Body of pancreas (tissue), 4 donors: ENCODE measurements at regions not wholly inside any gene's neighbourhood (a gene's known extent, or its start where the extent isn't known, plus 50 kb on each side); places are given as distances from the start of the nearest gene placed in this dataset.

Experiments used
- ATAC-seq: fragments of 150-250 bp; one replicate; pipeline ENCODE4 v1.9.1; 2016
- DNase-seq, 4 donors: peaks; one replicate each; pipeline ENCODE4 v3.0.0-alpha.2; 2019
- H3K27ac ChIP-seq, 4 donors: fragments of 200-600 bp; sonication (generic); 1 replicate in 3 of 4; 2 replicates in 1 of 4; pipeline versions ENCODE4 v1.5.1 to v1.6.1; 2016 to 2019; ENCODE audit warnings: mild to moderate bottlenecking in 1 of 4, mixed read lengths in 1 of 4, moderate library complexity in 1 of 4
- H3K27me3 ChIP-seq, 2 donors: fragments of 200-600 bp; sonication (generic); one replicate each; pipeline ENCODE4 v1.6.0; 2016; ENCODE audit warnings: mild to moderate bottlenecking in 1 of 2
- H3K36me3 ChIP-seq, 2 donors: fragments of 200-600 bp; sonication (generic); replicated peaks in 1 of 2; 2 replicates each; pipeline ENCODE4 v1.5.1; 2016; ENCODE audit warnings: low read depth in 2 of 2; ENCODE audit not compliant: insufficient read depth in 1 of 2
- H3K4me1 ChIP-seq: fragments of 200-600 bp; sonication (generic); one replicate; pipeline ENCODE4 v1.6.0; 2016
- H3K4me3 ChIP-seq, 2 donors: fragments of 200-600 bp; sonication (generic); 1 replicate in 1 of 2; 2 replicates in 1 of 2; pipeline ENCODE4 v1.5.1; 2016 to 2019
- H3K9me3 ChIP-seq, 3 donors: fragments of 200-600 bp; sonication (generic); 1 replicate in 2 of 3; 2 replicates in 1 of 3; pipeline ENCODE4 v1.5.1; 2016
- CTCF ChIP-seq, 7 experiments: fragments of 450-650 bp in 4 of 7; fragments of 200-600 bp in 3 of 7; sonication (generic) in 3 of 7; IDR thresholded peaks; one replicate each; pipeline ENCODE4 v1.5.1; 2016 to 2019; ENCODE audit warnings: antibody characterized with exemption in 7 of 7
- POLR2A ChIP-seq, 3 donors: fragments of 450-650 bp; IDR thresholded peaks; one replicate each; pipeline ENCODE4 v1.6.1; 2016; ENCODE audit warnings: antibody characterized with exemption in 3 of 3, mild to moderate bottlenecking in 2 of 3
- WGBS, 2 donors: methylation state at CpG; one replicate each; pipeline ENCODE4 v1.1.5; 2017; 5-methylcytosine and 5-hydroxymethylcytosine counted together
- intact Hi-C: fragments of 100-400 bp; cut with DNase I; formaldehyde crosslinking; loops from one replicate; pipeline ENCODE4 v1.15.1; 2023

DNA sequence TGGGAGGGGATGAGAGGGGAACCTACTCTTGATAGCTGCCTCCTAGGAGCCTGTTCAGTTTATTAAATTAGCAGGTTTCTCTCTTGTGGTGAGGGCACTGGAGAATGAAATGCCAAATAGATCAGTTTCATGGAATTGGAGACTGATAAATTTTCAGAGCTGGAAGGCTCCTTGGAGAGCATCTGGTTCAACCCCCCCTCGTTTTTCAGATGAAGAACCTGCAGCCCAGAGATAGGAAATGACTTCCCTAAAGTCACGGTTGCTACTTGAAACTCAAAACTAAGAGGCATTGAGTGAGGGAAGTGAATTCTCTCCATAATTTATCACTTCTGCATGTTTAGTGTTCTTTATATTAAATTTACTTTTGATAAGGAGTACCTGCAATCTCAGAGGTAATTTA is 366.0 kb upstream of the CCL2 start:
- Histone ChIP-seq H3K27ac (no peak overlapping the region), H3K4me3 (no peak overlapping the region), H3K36me3 (no peaks in the 10 kb centered on the region), H3K9me3 (no peaks in the 10 kb centered on the region), H3K4me1 (no peaks in the 10 kb centered on the region), H3K27me3 (no peaks in the 10 kb centered on the region)
- DNase-seq, result no peak
- intact Hi-C loops, result no loop called here
- no peak for ATAC-seq
- TF ChIP-seq POLR2A (IDR thresholded peaks at IDR 0.05) (no peak), CTCF (IDR thresholded peaks at IDR 0.05) (no peak)
- WGBS, 2 donors, result 26 to 40% methylated on average over 2 of the region's 2 CpGs

DNA sequence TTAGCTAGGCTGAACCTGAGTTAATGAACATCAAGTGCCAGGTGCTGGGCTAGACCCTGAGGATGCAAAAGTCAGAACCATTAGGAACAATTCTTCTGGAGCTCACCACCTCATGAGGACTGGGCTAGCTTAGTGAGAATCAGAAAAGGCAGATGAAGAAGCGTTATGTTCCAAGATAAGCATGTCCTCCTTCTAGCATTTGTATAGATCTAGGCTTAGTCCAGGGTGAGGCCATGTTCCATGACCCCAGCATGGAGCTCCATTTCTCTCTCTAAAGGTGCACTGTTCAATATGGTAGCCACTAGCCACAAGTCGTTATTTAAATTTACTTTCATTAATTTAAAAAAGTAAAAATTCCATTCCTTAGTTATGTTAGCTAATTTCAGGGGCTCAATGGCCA is 365.3 kb upstream of the CCL2 start:
- no peak for ATAC-seq
- intact Hi-C loops, result no loop called here
- WGBS, 2 donors, result 76 to 77% methylated on average over 2 of the region's 2 CpGs

DNA sequence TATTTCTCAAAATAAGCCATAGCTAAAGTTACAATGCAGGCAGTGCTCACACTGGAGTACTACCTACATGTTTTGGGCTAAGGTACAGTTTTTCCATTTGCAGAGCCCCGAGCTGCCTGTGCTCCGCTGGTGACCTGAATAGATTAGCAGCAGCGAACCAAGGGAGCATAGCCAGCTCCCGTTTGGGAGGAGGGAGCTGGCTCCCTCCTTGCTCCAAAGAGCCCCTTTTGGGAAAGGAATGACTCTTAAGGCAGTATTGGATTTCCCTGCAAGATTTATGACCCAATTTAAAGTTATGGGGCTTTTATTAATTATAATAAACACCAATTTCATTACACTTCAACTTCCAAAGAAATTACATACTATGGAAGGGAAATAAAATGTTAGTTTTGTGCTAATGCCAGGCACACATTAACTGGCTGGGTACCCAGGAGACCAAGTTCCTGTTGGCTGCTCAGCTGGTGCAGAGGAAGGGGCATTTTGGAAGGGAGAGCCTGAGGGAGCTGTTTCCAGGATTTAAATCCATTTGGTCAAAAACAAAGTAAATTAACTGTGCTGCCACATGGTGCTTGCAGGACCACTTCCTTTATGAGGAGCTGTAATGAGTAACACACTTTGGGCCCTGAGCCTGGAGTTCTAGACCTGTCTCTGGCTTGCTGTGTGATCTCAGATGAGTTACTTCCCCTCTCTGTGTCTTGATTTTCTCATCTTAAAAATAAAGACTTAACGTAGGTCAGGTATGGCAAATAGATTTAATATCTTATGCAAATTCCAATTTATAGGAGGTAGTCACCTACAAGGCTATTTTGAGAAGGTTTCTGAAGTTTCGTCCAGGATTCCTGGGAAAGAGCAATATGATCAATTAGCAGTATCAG is 362.1 kb upstream of the CCL2 start:
- TF ChIP-seq CTCF (IDR thresholded peaks at IDR 0.05) (no peak), POLR2A (IDR thresholded peaks at IDR 0.05) (no peak)
- intact Hi-C loops, result no loop called here
- DNase-seq, result no peak
- no peaks in the 10 kb centered on the region for H3K9me3 ChIP-seq
- no peak overlapping the region for H3K27ac ChIP-seq
- H3K27me3 ChIP-seq, result no peaks in the 10 kb centered on the region
- WGBS, 2 donors, result 28 to 38% methylated on average over 6 of the region's 6 CpGs
- no peaks in the 10 kb centered on the region for H3K4me1 ChIP-seq
- no peaks in the 10 kb centered on the region for H3K36me3 ChIP-seq
- no peak overlapping the region for H3K4me3 ChIP-seq
- no peak for ATAC-seq

More for the DNA sequence above, 365.3 kb upstream of the CCL2 start:
- H3K4me3 ChIP-seq, result no peak overlapping the region
- no peak for DNase-seq
- H3K36me3 ChIP-seq, result no peaks in the 10 kb centered on the region
- TF ChIP-seq POLR2A (IDR thresholded peaks at IDR 0.05) (no peak), CTCF (IDR thresholded peaks at IDR 0.05) (no peak)
- H3K27me3 ChIP-seq, result no peaks in the 10 kb centered on the region
- H3K9me3 ChIP-seq, result no peaks in the 10 kb centered on the region
- no peaks in the 10 kb centered on the region for H3K4me1 ChIP-seq
- no peak overlapping the region for H3K27ac ChIP-seq

- H3K36me3 ChIP-seq, result no peaks in the 10 kb centered on the region
- H3K9me3 ChIP-seq, result no peaks in the 10 kb centered on the region
- H3K4me1 ChIP-seq, result no peaks in the 10 kb centered on the region
- no peaks in the 10 kb centered on the region for H3K27me3 ChIP-seq
- DNase-seq (no peak), ATAC-seq (no peak)
- no peak overlapping the region for H3K27ac ChIP-seq
- H3K4me3 ChIP-seq, result no peak overlapping the region
- no peak for TF ChIP-seq POLR2A (IDR thresholded peaks at IDR 0.05)
- no peak for TF ChIP-seq CTCF (IDR thresholded peaks at IDR 0.05)
- WGBS, 2 donors, result 55 to 58% methylated on average over 3 of the region's 3 CpGs
- intact Hi-C loops, result no loop called here
Measured at GRCh38 chr17:33895491-33895890, 359.6 kb upstream of the CCL2 start.

DNA sequence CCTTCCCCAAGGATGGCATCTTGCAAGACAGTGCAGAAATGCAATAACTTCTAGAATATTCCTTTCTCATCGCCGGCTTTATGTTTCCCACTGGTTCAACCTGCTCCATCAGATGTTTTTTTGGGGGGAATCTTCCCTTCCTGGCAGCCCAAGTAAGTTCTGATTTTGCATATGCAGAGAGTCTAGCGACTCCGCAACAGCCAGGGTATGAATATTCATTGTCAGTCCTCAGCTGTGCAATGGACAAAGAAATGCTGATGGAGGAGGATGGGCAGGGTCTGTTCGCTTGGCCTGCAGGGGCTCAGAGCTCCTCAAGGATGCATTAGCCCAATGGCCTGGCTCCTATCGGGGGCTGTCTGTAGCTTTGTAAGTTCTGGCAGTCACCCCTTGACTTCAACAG is 358.8 kb upstream of the CCL2 start:
- ATAC-seq (no peak), DNase-seq (no peak)
- H3K4me3 ChIP-seq, result no peak overlapping the region
- TF ChIP-seq CTCF (IDR thresholded peaks at IDR 0.05), result no peak
- no peak for TF ChIP-seq POLR2A (IDR thresholded peaks at IDR 0.05)
- no peak overlapping the region for H3K27ac ChIP-seq
- intact Hi-C loops, result no loop called here
- H3K36me3 ChIP-seq, result no peaks in the 10 kb centered on the region
- no peaks in the 10 kb centered on the region for H3K9me3 ChIP-seq
- no peaks in the 10 kb centered on the region for H3K4me1 ChIP-seq
- no peaks in the 10 kb centered on the region for H3K27me3 ChIP-seq
- WGBS, 2 donors, result 43 to 65% methylated on average over 6 of the region's 6 CpGs
